HEK293 (cell line): ENCODE measurements at regions not wholly inside any gene's neighbourhood (a gene's known extent, or its start where the extent isn't known, plus 50 kb on each side); places are given as distances from the start of the nearest gene placed in this dataset.

Experiments used
- CTCF ChIA-PET: fragments of 350-600 bp; formaldehyde crosslinking; extraction: SDS; loops from one replicate; lab custom pipeline; 2021; ENCODE audit warnings: antibody characterized with exemption; lab: Yijun Ruan, JAX
- POLR2A ChIA-PET: fragments of 300-600 bp; formaldehyde crosslinking; extraction: SDS; loops from one replicate; lab custom pipeline; 2020; ENCODE audit warnings: antibody characterized with exemption, inconsistent platforms; lab: Yijun Ruan, JAX
- H3K27ac ChIP-seq: fragments of 200-500 bp; sonication (Bioruptor generic); 2 replicates; pipeline ENCODE4 v1.5.1; 2014; ENCODE audit warnings: low read depth, low read length, control low read depth, inconsistent platforms; ENCODE audit errors: extremely low read depth
- H3K36me3 ChIP-seq, 2 experiments: fragments of 200-500 bp in 1 of 2; sonication (Bioruptor generic) in 1 of 2; 1 replicate in 1 of 2; 2 replicates in 1 of 2; pipeline ENCODE4 v1.5.1; 2014 to 2017; ENCODE audit warnings: inconsistent platforms in 2 of 2, low read length in 2 of 2; ENCODE audit not compliant: control insufficient read depth in 2 of 2, insufficient read depth in 1 of 2
- H3K4me1 ChIP-seq: fragments of 200-500 bp; sonication (Bioruptor generic); 2 replicates; pipeline ENCODE4 v1.5.1; 2014; ENCODE audit warnings: mild to moderate bottlenecking, low read length, inconsistent platforms; ENCODE audit not compliant: control insufficient read depth, insufficient read depth
- H3K4me3 ChIP-seq: 2 replicates; pipeline ENCODE4 v1.5.1; 2011; ENCODE audit warnings: low read depth, mild to moderate bottlenecking, control low read depth, low read length, moderate library complexity
- H3K9me3 ChIP-seq: fragments of 200-500 bp; sonication (Bioruptor generic); 2 replicates; pipeline ENCODE4 v1.5.1; 2014; ENCODE audit warnings: low read depth, low read length, inconsistent platforms; ENCODE audit not compliant: control insufficient read depth, insufficient read depth
- GLI4 ChIP-seq: fragments of 450-650 bp; formaldehyde crosslinking; IDR thresholded peaks from 2 replicates; pipeline ENCODE4 v1.5.1; 2016; ENCODE audit warnings: missing biosample characterization, missing genetic modification characterization
- HOXD13 ChIP-seq: sonication (generic); formaldehyde crosslinking; IDR thresholded peaks from 2 replicates; pipeline ENCODE4 v1.8.0; 2022; ENCODE audit warnings: missing genetic modification reagents, borderline replicate concordance
- KLF8 ChIP-seq: fragments of 450-650 bp; formaldehyde crosslinking; IDR thresholded peaks from 2 replicates; pipeline ENCODE4 v1.5.1; 2016; ENCODE audit warnings: missing biosample characterization, missing genetic modification characterization
- TCF7L2 ChIP-seq: IDR thresholded peaks from 2 replicates; pipeline ENCODE4 v1.6.1; 2011; ENCODE audit warnings: low read depth, mild to moderate bottlenecking, inconsistent platforms, low read length, moderate library complexity, borderline replicate concordance
- TSHZ1 ChIP-seq: fragments of 450-650 bp; formaldehyde crosslinking; IDR thresholded peaks from 2 replicates; pipeline ENCODE4 v1.5.1; 2016; ENCODE audit warnings: missing biosample characterization, missing genetic modification characterization, borderline replicate concordance
- YY1 ChIP-seq: fragments of 450-650 bp; formaldehyde crosslinking; IDR thresholded peaks from 2 replicates; pipeline ENCODE4 v1.5.1; 2018; ENCODE audit warnings: missing biosample characterization, missing genetic modification characterization
- ZBTB17 ChIP-seq: fragments of 450-650 bp; formaldehyde crosslinking; IDR thresholded peaks from 2 replicates; pipeline ENCODE4 v1.5.1; 2016; ENCODE audit warnings: missing biosample characterization, missing genetic modification characterization
- ZNF132 ChIP-seq: fragments of 450-650 bp; formaldehyde crosslinking; IDR thresholded peaks from 2 replicates; pipeline ENCODE4 v1.5.1; 2017; ENCODE audit warnings: missing biosample characterization, missing genetic modification characterization, borderline replicate concordance
- ZNF19 ChIP-seq: fragments of 450-650 bp; formaldehyde crosslinking; IDR thresholded peaks from 2 replicates; pipeline ENCODE4; 2016; ENCODE audit warnings: missing biosample characterization, missing genetic modification characterization, low read depth
- ZNF416 ChIP-seq: fragments of 450-650 bp; formaldehyde crosslinking; IDR thresholded peaks from 2 replicates; pipeline ENCODE4 v1.5.1; 2016; ENCODE audit warnings: missing biosample characterization, missing genetic modification characterization
- ZNF548 ChIP-seq: fragments of 450-650 bp; formaldehyde crosslinking; IDR thresholded peaks from 2 replicates; pipeline ENCODE4 v1.5.1; 2016; ENCODE audit warnings: missing biosample characterization, missing genetic modification characterization
- ZNF626 ChIP-seq: fragments of 450-650 bp; sonication (Bioruptor Pico); formaldehyde crosslinking; IDR thresholded peaks from 2 replicates; pipeline ENCODE4 v1.5.1; 2018; ENCODE audit warnings: missing biosample characterization, missing genetic modification characterization, inconsistent platforms
- ZNF629 ChIP-seq: fragments of 450-650 bp; formaldehyde crosslinking; IDR thresholded peaks from 2 replicates; pipeline ENCODE4 v1.5.1; 2017; ENCODE audit warnings: missing biosample characterization, missing genetic modification characterization
- ZXDB ChIP-seq: fragments of 450-650 bp; formaldehyde crosslinking; IDR thresholded peaks from 2 replicates; pipeline ENCODE4 v1.5.1; 2016; ENCODE audit warnings: missing biosample characterization, missing genetic modification characterization
- TF ChIP-seq, protein P1 (sequence below): IDR thresholded peaks from 2 replicates; pipeline ENCODE4 v1.6.1; 2011; ENCODE audit warnings: mild to moderate bottlenecking, low read depth, low read length, borderline replicate concordance
- TF ChIP-seq, protein P2 (sequence below): fragments of 450-650 bp; formaldehyde crosslinking; IDR thresholded peaks from 2 replicates; pipeline ENCODE4; 2016; ENCODE audit warnings: missing biosample characterization, missing genetic modification characterization
- TF ChIP-seq, protein P3 (sequence below): fragments of 450-650 bp; formaldehyde crosslinking; IDR thresholded peaks from 2 replicates; pipeline ENCODE4 v1.5.1; 2016; ENCODE audit warnings: missing biosample characterization, missing genetic modification characterization

DNA sequence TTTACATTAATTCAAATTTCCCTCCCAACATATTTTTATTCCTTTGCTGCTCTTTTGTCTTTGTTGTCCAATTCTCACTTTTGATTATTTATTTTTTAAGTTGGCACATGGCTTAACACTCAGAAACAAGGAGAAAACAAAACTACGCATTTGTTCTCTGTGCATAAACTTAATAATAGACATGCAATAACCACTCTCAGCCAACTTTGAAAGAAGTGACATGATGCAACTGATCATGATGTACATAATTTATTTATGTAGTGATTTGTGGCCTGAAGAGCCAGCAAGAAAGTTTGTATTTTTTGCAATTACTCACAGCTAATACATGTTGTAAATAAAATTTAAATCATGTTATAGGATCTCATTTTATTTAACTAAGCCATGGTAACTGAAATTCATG is 942.8 kb upstream of the PIK3C3 start:
- CTCF ChIA-PET: interaction anchor here (0.7 kb wide), 2 partner anchors 8 to 734 kb away, joined by 3 read pairs; no protein-coding TSS in a partner anchor
- POLR2A ChIA-PET: no interaction called here
- TF ChIP-seq, protein P1, sequence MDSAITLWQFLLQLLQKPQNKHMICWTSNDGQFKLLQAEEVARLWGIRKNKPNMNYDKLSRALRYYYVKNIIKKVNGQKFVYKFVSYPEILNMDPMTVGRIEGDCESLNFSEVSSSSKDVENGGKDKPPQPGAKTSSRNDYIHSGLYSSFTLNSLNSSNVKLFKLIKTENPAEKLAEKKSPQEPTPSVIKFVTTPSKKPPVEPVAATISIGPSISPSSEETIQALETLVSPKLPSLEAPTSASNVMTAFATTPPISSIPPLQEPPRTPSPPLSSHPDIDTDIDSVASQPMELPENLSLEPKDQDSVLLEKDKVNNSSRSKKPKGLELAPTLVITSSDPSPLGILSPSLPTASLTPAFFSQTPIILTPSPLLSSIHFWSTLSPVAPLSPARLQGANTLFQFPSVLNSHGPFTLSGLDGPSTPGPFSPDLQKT: no peak
- TF ChIP-seq ZNF626 (tag by site-specific recombination) (no peak), HOXD13 (CRISPR knock-in tag) (no peak), KLF8 (tag by site-specific recombination) (no peak), ZNF629 (tag by site-specific recombination) (no peak), ZNF19 (tag by site-specific recombination) (no peak), GLI4 (tag by site-specific recombination) (no peak), TCF7L2 (no peak), ZNF132 (tag by site-specific recombination) (no peak), ZBTB17 (tag by site-specific recombination) (no peak)
- TF ChIP-seq, protein P2, sequence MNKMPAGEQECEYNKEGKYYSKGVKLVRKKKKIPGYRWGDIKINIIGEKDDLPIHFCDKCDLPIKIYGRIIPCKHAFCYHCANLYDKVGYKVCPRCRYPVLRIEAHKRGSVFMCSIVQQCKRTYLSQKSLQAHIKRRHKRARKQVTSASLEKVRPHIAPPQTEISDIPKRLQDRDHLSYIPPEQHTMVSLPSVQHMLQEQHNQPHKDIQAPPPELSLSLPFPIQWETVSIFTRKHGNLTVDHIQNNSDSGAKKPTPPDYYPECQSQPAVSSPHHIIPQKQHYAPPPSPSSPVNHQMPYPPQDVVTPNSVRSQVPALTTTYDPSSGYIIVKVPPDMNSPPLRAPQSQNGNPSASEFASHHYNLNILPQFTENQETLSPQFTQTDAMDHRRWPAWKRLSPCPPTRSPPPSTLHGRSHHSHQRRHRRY (tag by site-specific recombination): no peak
- H3K4me3 ChIP-seq: no peak overlapping the region
- H3K4me1 ChIP-seq: no peaks in the 10 kb centered on the region
- H3K36me3 ChIP-seq: no peaks in the 10 kb centered on the region
- H3K9me3 ChIP-seq: no peaks in the 10 kb centered on the region
- H3K27ac ChIP-seq: no peak overlapping the region

- POLR2A ChIA-PET: no interaction called here
- Histone ChIP-seq H3K27ac (no peak overlapping the region), H3K4me1 (no peaks in the 10 kb centered on the region), H3K4me3 (no peak overlapping the region), H3K9me3 (no peaks in the 10 kb centered on the region)
- TF ChIP-seq ZNF416 (tag by site-specific recombination) (no peak), ZXDB (no peak), YY1 (tag by site-specific recombination) (no peak)
- TF ChIP-seq, protein P3, sequence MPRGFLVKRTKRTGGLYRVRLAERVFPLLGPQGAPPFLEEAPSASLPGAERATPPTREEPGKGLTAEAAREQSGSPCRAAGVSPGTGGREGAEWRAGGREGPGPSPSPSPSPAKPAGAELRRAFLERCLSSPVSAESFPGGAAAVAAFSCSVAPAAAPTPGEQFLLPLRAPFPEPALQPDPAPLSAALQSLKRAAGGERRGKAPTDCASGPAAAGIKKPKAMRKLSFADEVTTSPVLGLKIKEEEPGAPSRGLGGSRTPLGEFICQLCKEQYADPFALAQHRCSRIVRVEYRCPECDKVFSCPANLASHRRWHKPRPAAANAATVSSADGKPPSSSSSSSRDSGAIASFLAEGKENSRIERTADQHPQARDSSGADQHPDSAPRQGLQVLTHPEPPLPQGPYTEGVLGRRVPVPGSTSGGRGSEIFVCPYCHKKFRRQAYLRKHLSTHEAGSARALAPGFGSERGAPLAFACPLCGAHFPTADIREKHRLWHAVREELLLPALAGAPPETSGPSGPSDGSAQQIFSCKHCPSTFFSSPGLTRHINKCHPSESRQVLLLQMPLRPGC (tag by site-specific recombination): no peak
- TF ChIP-seq, all 188 proteins: peak for 0
- no peaks in the 10 kb centered on the region for H3K36me3 ChIP-seq
- CTCF ChIA-PET: no interaction called here
Observed at GRCh38 chr18:41009926-41010325, 945.1 kb upstream of the PIK3C3 start.

GRCh38 chr18:41004324-41004723 is 950.7 kb upstream of the PIK3C3 start:
- H3K4me3 ChIP-seq: no peak overlapping the region
- POLR2A ChIA-PET: no interaction called here
- CTCF ChIA-PET: no interaction called here

More at GRCh38 chr18:41004324-41004723, 950.7 kb upstream of the PIK3C3 start:
- Histone ChIP-seq H3K27ac (no peak overlapping the region), H3K9me3 (no peaks in the 10 kb centered on the region), H3K36me3 (no peaks in the 10 kb centered on the region), H3K4me1 (no peaks in the 10 kb centered on the region)
- no peak for TF ChIP-seq TSHZ1 (tag by site-specific recombination)
- no peak for TF ChIP-seq ZNF548 (tag by site-specific recombination)
- TF ChIP-seq, all 188 proteins: peak for 0
